ENCODE measurements at regions not wholly inside any gene's neighbourhood (a gene's known extent, or its start where the extent isn't known, plus 50 kb on each side); places are given as distances from the start of the nearest gene placed in this dataset.

- DNase-seq (ENCODE audit: low read depth in 2 of 2), result no peak
Observed at GRCh38 chr5:1707467-1707866, 92.2 kb downstream of the MRPL36 start.

- DNase-seq (ENCODE audit: low read depth in 2 of 2), result no peak
Observed at GRCh38 chr5:1706428-1706827, 93.2 kb downstream of the MRPL36 start.

GRCh38 chr5:1706021-1706420 lies 93.6 kb downstream of the MRPL36 start:
- DNase-seq (ENCODE audit: low read depth in 2 of 2), result no peak

- no peak for DNase-seq (ENCODE audit: low read depth in 2 of 2)
Observed at GRCh38 chr5:1704676-1705075, 95.0 kb downstream of the MRPL36 start.

- no peak for DNase-seq (ENCODE audit: low read depth in 2 of 2)
Observed at GRCh38 chr5:1704266-1704665, 95.4 kb downstream of the MRPL36 start.

GRCh38 chr5:1703352-1704050 lies 96.1 kb downstream of the MRPL36 start:
- no peak for DNase-seq (ENCODE audit: low read depth in 2 of 2)

- DNase-seq (ENCODE audit: low read depth in 2 of 2), result no peak
Observed at GRCh38 chr5:1702318-1702717, 97.3 kb downstream of the MRPL36 start.

- DNase-seq (ENCODE audit: low read depth in 2 of 2), result no peak
Observed at GRCh38 chr5:1701884-1702283, 97.8 kb downstream of the MRPL36 start.

- DNase-seq (ENCODE audit: low read depth in 2 of 2), result no peak
Observed at GRCh38 chr5:1701216-1701864, 98.3 kb downstream of the MRPL36 start.

- no peak for DNase-seq (ENCODE audit: low read depth in 2 of 2)
Observed at GRCh38 chr5:1699394-1699793, 100.2 kb downstream of the MRPL36 start.

GRCh38 chr5:1698589-1699316 lies 100.9 kb downstream of the MRPL36 start:
- no peak for DNase-seq (ENCODE audit: low read depth in 2 of 2)

- no peak for DNase-seq (ENCODE audit: low read depth in 2 of 2)
Observed at GRCh38 chr5:1692381-1692780, 107.3 kb downstream of the MRPL36 start.

- DNase-seq (ENCODE audit: low read depth in 2 of 2), result no peak
Observed at GRCh38 chr5:1687301-1687970, 112.2 kb downstream of the MRPL36 start.

- no peak for DNase-seq (ENCODE audit: low read depth in 2 of 2)
Observed at GRCh38 chr5:1686016-1686802, 113.4 kb downstream of the MRPL36 start.

GRCh38 chr5:1685066-1685465 lies 114.6 kb downstream of the MRPL36 start:
- DNase-seq (ENCODE audit: low read depth in 2 of 2), result no peak

GRCh38 chr5:1681955-1682354 lies 117.7 kb downstream of the MRPL36 start:
- no peak for DNase-seq (ENCODE audit: low read depth in 2 of 2)

- no peak for DNase-seq (ENCODE audit: low read depth in 2 of 2)
Observed at GRCh38 chr5:1673042-1673677, 126.5 kb downstream of the MRPL36 start.

- DNase-seq (ENCODE audit: low read depth in 2 of 2), result no peak
Observed at GRCh38 chr5:1672396-1672795, 127.2 kb downstream of the MRPL36 start.

- DNase-seq (ENCODE audit: low read depth in 2 of 2), result no peak
Observed at GRCh38 chr5:1671351-1671750, 128.3 kb downstream of the MRPL36 start.

GRCh38 chr5:1670351-1670750 lies 129.3 kb downstream of the MRPL36 start:
- no peak for DNase-seq (ENCODE audit: low read depth in 2 of 2)
